ENCODE measurements at regions not wholly inside any gene's neighbourhood (a gene's known extent, or its start where the extent isn't known, plus 50 kb on each side); places are given as distances from the start of the nearest gene placed in this dataset.
"Not testable (repeated sequence)": the region's sequence is repeated elsewhere in the genome, so short reads cannot be mapped to it uniquely, and the experiment has no call there.

- ChIA-PET CTCF (no interaction called here), POLR2A (no interaction called here)
Observed at GRCh38 chr7:49643736-49644135, 129.7 kb upstream of the VWC2 start.

GRCh38 chr7:49644396-49645166 is 128.9 kb upstream of the VWC2 start:
- ChIA-PET POLR2A (no interaction called here), CTCF (no interaction called here)

- ChIA-PET POLR2A (no interaction called here), CTCF (no interaction called here)
Observed at GRCh38 chr7:49645296-49645695, 128.1 kb upstream of the VWC2 start.

- ChIA-PET POLR2A (no interaction called here), CTCF (no interaction called here)
Observed at GRCh38 chr7:49660170-49660783, 113.2 kb upstream of the VWC2 start.

- POLR2A ChIA-PET = no interaction called here
- CTCF ChIA-PET = no interaction called here
Observed at GRCh38 chr7:49660976-49661375, 112.5 kb upstream of the VWC2 start.

GRCh38 chr7:49665963-49666362 is 107.5 kb upstream of the VWC2 start:
- CTCF ChIA-PET, POLR2A ChIA-PET: not testable (repeated sequence)

- CTCF ChIA-PET = no interaction called here
- POLR2A ChIA-PET = no interaction called here
Observed at GRCh38 chr7:49666764-49667163, 106.7 kb upstream of the VWC2 start.

- CTCF ChIA-PET = no interaction called here
- POLR2A ChIA-PET = no interaction called here
Observed at GRCh38 chr7:49669285-49669684, 104.2 kb upstream of the VWC2 start.

- CTCF ChIA-PET = no interaction called here
Observed at GRCh38 chr7:49669692-49670260, 103.7 kb upstream of the VWC2 start.

GRCh38 chr7:49670991-49671390 is 102.4 kb upstream of the VWC2 start:
- POLR2A ChIA-PET = no interaction called here

More at GRCh38 chr7:49669692-49670260, 103.7 kb upstream of the VWC2 start:
- POLR2A ChIA-PET = no interaction called here

GRCh38 chr7:49692516-49692915 is 80.9 kb upstream of the VWC2 start:
- POLR2A ChIA-PET = no interaction called here
- CTCF ChIA-PET = no interaction called here

More at GRCh38 chr7:49670991-49671390, 102.4 kb upstream of the VWC2 start:
- CTCF ChIA-PET = no interaction called here

GRCh38 chr7:49695971-49696370 is 77.5 kb upstream of the VWC2 start:
- ChIA-PET CTCF (no interaction called here), POLR2A (no interaction called here)

- POLR2A ChIA-PET = no interaction called here
- CTCF ChIA-PET = no interaction called here
Observed at GRCh38 chr7:49700841-49701240, 72.6 kb upstream of the VWC2 start.

GRCh38 chr7:49702099-49702498 is 71.3 kb upstream of the VWC2 start:
- POLR2A ChIA-PET = no interaction called here
- CTCF ChIA-PET = no interaction called here

GRCh38 chr7:49703337-49703736 is 70.1 kb upstream of the VWC2 start:
- ChIA-PET CTCF (no interaction called here), POLR2A (no interaction called here)

- POLR2A ChIA-PET = no interaction called here
Observed at GRCh38 chr7:49703881-49704280, 69.6 kb upstream of the VWC2 start.

GRCh38 chr7:49706106-49706505 is 67.3 kb upstream of the VWC2 start:
- CTCF ChIA-PET = no interaction called here
- POLR2A ChIA-PET = no interaction called here

More at GRCh38 chr7:49703881-49704280, 69.6 kb upstream of the VWC2 start:
- CTCF ChIA-PET = no interaction called here

- POLR2A ChIA-PET = no interaction called here
Observed at GRCh38 chr7:49707891-49708290, 65.5 kb upstream of the VWC2 start.

GRCh38 chr7:49708590-49708989 is 64.8 kb upstream of the VWC2 start:
- ChIA-PET CTCF (no interaction called here), POLR2A (no interaction called here)

More at GRCh38 chr7:49707891-49708290, 65.5 kb upstream of the VWC2 start:
- CTCF ChIA-PET = no interaction called here

GRCh38 chr7:49711072-49711723 is 62.2 kb upstream of the VWC2 start:
- POLR2A ChIA-PET, CTCF ChIA-PET: not testable (repeated sequence)

- CTCF ChIA-PET = no interaction called here
- POLR2A ChIA-PET = no interaction called here
Observed at GRCh38 chr7:49714182-49714581, 59.3 kb upstream of the VWC2 start.
